ENCODE measurements at regions not wholly inside any gene's neighbourhood (a gene's known extent, or its start where the extent isn't known, plus 50 kb on each side); places are given as distances from the start of the nearest gene placed in this dataset.

- TF ChIP-seq PBX3 (IDR thresholded peaks at IDR 0.05) = no peak
- TF ChIP-seq RCOR1 (IDR thresholded peaks at IDR 0.05; ENCODE audit: low read length) = no peak
- no peak for TF ChIP-seq CTCF (IDR thresholded peaks at IDR 0.05)
- TF ChIP-seq, protein P1, sequence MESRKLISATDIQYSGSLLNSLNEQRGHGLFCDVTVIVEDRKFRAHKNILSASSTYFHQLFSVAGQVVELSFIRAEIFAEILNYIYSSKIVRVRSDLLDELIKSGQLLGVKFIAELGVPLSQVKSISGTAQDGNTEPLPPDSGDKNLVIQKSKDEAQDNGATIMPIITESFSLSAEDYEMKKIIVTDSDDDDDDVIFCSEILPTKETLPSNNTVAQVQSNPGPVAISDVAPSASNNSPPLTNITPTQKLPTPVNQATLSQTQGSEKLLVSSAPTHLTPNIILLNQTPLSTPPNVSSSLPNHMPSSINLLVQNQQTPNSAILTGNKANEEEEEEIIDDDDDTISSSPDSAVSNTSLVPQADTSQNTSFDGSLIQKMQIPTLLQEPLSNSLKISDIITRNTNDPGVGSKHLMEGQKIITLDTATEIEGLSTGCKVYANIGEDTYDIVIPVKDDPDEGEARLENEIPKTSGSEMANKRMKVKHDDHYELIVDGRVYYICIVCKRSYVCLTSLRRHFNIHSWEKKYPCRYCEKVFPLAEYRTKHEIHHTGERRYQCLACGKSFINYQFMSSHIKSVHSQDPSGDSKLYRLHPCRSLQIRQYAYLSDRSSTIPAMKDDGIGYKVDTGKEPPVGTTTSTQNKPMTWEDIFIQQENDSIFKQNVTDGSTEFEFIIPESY (IDR thresholded peaks at IDR 0.05; ENCODE audit: borderline replicate concordance, low read depth) = no peak
- no peak for TF ChIP-seq EP300 (IDR thresholded peaks at IDR 0.05; ENCODE audit: borderline replicate concordance in 1 of 2, low read depth in 1 of 2, low read length in 1 of 2)
- no peak for TF ChIP-seq POLR2AphosphoS5 (IDR thresholded peaks at IDR 0.05; ENCODE audit: low read depth, low read length)
- TF ChIP-seq TEAD4 (IDR thresholded peaks at IDR 0.05; ENCODE audit: borderline replicate concordance, insufficient read depth) = no peak
- TF ChIP-seq RFX5 (IDR thresholded peaks at IDR 0.05; ENCODE audit: low read length) = no peak
- no peak for TF ChIP-seq YY1 (IDR thresholded peaks at IDR 0.05; ENCODE audit: low read depth)
- TF ChIP-seq MXI1 (IDR thresholded peaks at IDR 0.05; ENCODE audit: low read depth, low read length) = no peak
- TF ChIP-seq, protein P2, sequence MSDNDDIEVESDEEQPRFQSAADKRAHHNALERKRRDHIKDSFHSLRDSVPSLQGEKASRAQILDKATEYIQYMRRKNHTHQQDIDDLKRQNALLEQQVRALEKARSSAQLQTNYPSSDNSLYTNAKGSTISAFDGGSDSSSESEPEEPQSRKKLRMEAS (IDR thresholded peaks at IDR 0.05; ENCODE audit: low read depth) = no peak
- no peak for TF ChIP-seq SIN3A (IDR thresholded peaks at IDR 0.05; ENCODE audit: borderline replicate concordance, low read depth, low read length)
- no peak for TF ChIP-seq JUND (IDR thresholded peaks at IDR 0.05)
- TF ChIP-seq TCF12 (IDR thresholded peaks at IDR 0.05) = no peak
Measured at GRCh38 chr16:13863075-13863765, 56.7 kb upstream of the ERCC4 start.

All from SK-N-SH (cell line).